A549 (cell line): ENCODE measurements at regions not wholly inside any gene's neighbourhood (a gene's known extent, or its start where the extent isn't known, plus 50 kb on each side); places are given as distances from the start of the nearest gene placed in this dataset.

ENCODE experiments used
- ATAC-seq, 2 experiments: fragments of 200-7000 bp in 1 of 2; fragments of >200 bp in 1 of 2; cut with Nextera tagmentation in 1 of 2; cut with Tn5 transposase in 1 of 2; 3 replicates each; pipeline versions ENCODE4 v1.8.0 to v1.9.1; 2018 to 2020; ENCODE audit warnings: mild to moderate bottlenecking in 1 of 2, moderate library complexity in 1 of 2
- CTCF ChIA-PET: fragments of 300-600 bp; sonication (Branson Sonifier 250); formaldehyde crosslinking; extraction: SDS; loops from one replicate; lab custom pipeline; 2021; ENCODE audit warnings: antibody characterized with exemption, inconsistent platforms; lab: Yijun Ruan, JAX
- POLR2A ChIA-PET: fragments of 350-600 bp; formaldehyde crosslinking; extraction: SDS; loops from one replicate; lab custom pipeline; 2021; ENCODE audit warnings: antibody characterized with exemption, inconsistent platforms; lab: Yijun Ruan, JAX
- DNase-seq, 2 experiments: peaks; one replicate each; pipeline versions ENCODE4 v3.0.0 to v3.0.0-alpha.2; 2011 to 2016; ENCODE audit warnings: low read depth in 1 of 2, low spot score in 1 of 2
- FAIRE-seq: peaks from 2 replicates; lab custom pipeline; 2011; peaks lifted over from hg19 to GRCh38; lab: Jason Lieb, UNC
- H3K27ac ChIP-seq, 2 experiments: fragments of >200 bp; sonication (Bioruptor Twin); formaldehyde crosslinking; 3 replicates each; pipeline ENCODE4 v1.5.1; 2016 to 2017
- H3K4me1 ChIP-seq: fragments of >200 bp; sonication (Bioruptor Twin); formaldehyde crosslinking; 3 replicates; pipeline ENCODE4 v1.6.1; 2016
- H3K4me2 ChIP-seq: fragments of >200 bp; sonication (Bioruptor Twin); formaldehyde crosslinking; 3 replicates; pipeline ENCODE4 v1.6.1; 2016
- H3K4me3 ChIP-seq: fragments of >200 bp; sonication (Bioruptor Twin); formaldehyde crosslinking; 3 replicates; pipeline ENCODE4 v1.5.1; 2016
- H3K9me3 ChIP-seq: fragments of >200 bp; sonication (Bioruptor Twin); formaldehyde crosslinking; 3 replicates; pipeline ENCODE4 v1.6.1; 2016
- CEBPB ChIP-seq, 2 experiments: fragments of >200 bp in 1 of 2; sonication (Bioruptor Twin) in 1 of 2; formaldehyde crosslinking in 1 of 2; IDR thresholded peaks; 2 replicates each; pipeline ENCODE4 v1.6.1; 2012 to 2016
- E2F6 ChIP-seq: IDR thresholded peaks from 2 replicates; pipeline ENCODE4 v1.6.1; 2012; ENCODE audit warnings: low read depth, borderline replicate concordance
- EHF ChIP-seq: fragments of 250-450 bp; sonication (Bioruptor Pico); IDR thresholded peaks from 2 replicates; pipeline ENCODE4 v1.5.0; 2020; ENCODE audit warnings: mild to moderate bottlenecking
- EHMT2 ChIP-seq: fragments of 200-600 bp; sonication (generic); IDR thresholded peaks from 2 replicates; pipeline ENCODE4 v1.6.1; 2016; ENCODE audit warnings: antibody characterized with exemption, low read depth, mild to moderate bottlenecking, moderate library complexity
- ESRRA ChIP-seq: fragments of 150-350 bp; IDR thresholded peaks from 2 replicates; pipeline ENCODE4 v1.6.1; 2014; ENCODE audit warnings: mild to moderate bottlenecking, low read length, borderline replicate concordance
- GATA3 ChIP-seq: IDR thresholded peaks from 2 replicates; pipeline ENCODE4 v1.6.1; 2012; ENCODE audit warnings: borderline replicate concordance
- HES2 ChIP-seq: fragments of >200 bp; sonication (Bioruptor Twin); formaldehyde crosslinking; IDR thresholded peaks from 2 replicates; pipeline ENCODE4 v1.6.1; 2016
- HEYL ChIP-seq: fragments of 250-450 bp; sonication (Bioruptor Pico); IDR thresholded peaks from 2 replicates; pipeline ENCODE4 v1.8.0; 2021; ENCODE audit warnings: mild to moderate bottlenecking, moderate library complexity
- KDM5A ChIP-seq: fragments of 200-600 bp; sonication (generic); IDR thresholded peaks from 2 replicates; pipeline ENCODE4 v1.6.1; 2016; ENCODE audit warnings: antibody characterized with exemption, mild to moderate bottlenecking
- MYC ChIP-seq: IDR thresholded peaks from 2 replicates; pipeline ENCODE4 v1.6.1; 2012; ENCODE audit warnings: mild to moderate bottlenecking, inconsistent platforms, low read length, improper control_type of control experiment, borderline replicate concordance
- PHF8 ChIP-seq: fragments of 200-600 bp; sonication (generic); IDR thresholded peaks from 2 replicates; pipeline ENCODE4 v1.6.1; 2016; ENCODE audit warnings: low read depth, mild to moderate bottlenecking, antibody characterized with exemption, moderate library complexity, borderline replicate concordance
- POLR2AphosphoS2 ChIP-seq: conservative IDR thresholded peaks from 2 replicates; pipeline ENCODE4 v1.6.1; 2012; ENCODE audit warnings: low read length, improper control_type of control experiment, inconsistent platforms
- RARB ChIP-seq: fragments of 250-450 bp; sonication (Bioruptor Pico); IDR thresholded peaks from 2 replicates; pipeline ENCODE4 v1.8.0; 2021; ENCODE audit warnings: mild to moderate bottlenecking, moderate library complexity
- RCOR1 ChIP-seq: fragments of 150-350 bp; IDR thresholded peaks from 2 replicates; pipeline ENCODE4 v1.6.1; 2014; ENCODE audit warnings: antibody characterized with exemption, low read length, low read depth
- RFX5 ChIP-seq: fragments of 450-650 bp; IDR thresholded peaks from 2 replicates; pipeline ENCODE4 v1.7.1; 2014; ENCODE audit warnings: antibody characterized with exemption, mild to moderate bottlenecking, moderate library complexity
- RNF2 ChIP-seq: fragments of 200-600 bp; sonication (generic); IDR thresholded peaks from 2 replicates; pipeline ENCODE4 v1.6.1; 2016; ENCODE audit warnings: low read depth, mild to moderate bottlenecking, antibody characterized with exemption, moderate library complexity, borderline replicate concordance
- SMC3 ChIP-seq: fragments of >200 bp; sonication (Bioruptor Twin); formaldehyde crosslinking; IDR thresholded peaks from 3 replicates; pipeline ENCODE4 v1.6.1; 2018; ENCODE audit warnings: inconsistent platforms
- USF2 ChIP-seq: fragments of 450-650 bp; IDR thresholded peaks from 2 replicates; pipeline ENCODE4 v1.6.1; 2014; ENCODE audit warnings: antibody characterized with exemption
- ZC3H11A ChIP-seq: fragments of 450-650 bp; IDR thresholded peaks from 2 replicates; pipeline ENCODE4 v1.6.1; 2014; ENCODE audit warnings: antibody characterized with exemption, mild to moderate bottlenecking
- WGBS: methylation state at CpG from one replicate; pipeline ENCODE4 v1.1.6; 2017; ENCODE audit errors: missing lambda C conversion rate; 5-methylcytosine and 5-hydroxymethylcytosine counted together
- TF ChIP-seq, protein P1 (sequence below): fragments of 200-600 bp; sonication (generic); IDR thresholded peaks from 2 replicates; pipeline ENCODE4 v1.6.1; 2016; ENCODE audit warnings: antibody characterized with exemption, mild to moderate bottlenecking, moderate library complexity
- TF ChIP-seq, protein P2 (sequence below): fragments of 250-450 bp; sonication (Bioruptor Pico); IDR thresholded peaks from 2 replicates; pipeline ENCODE4 v1.5.0; 2021; ENCODE audit warnings: mild to moderate bottlenecking, moderate library complexity, borderline replicate concordance

- no peaks in the 10 kb centered on the region for H3K4me1 ChIP-seq
- FAIRE-seq (no peak), DNase-seq (peak in 1 of 2 experiments; percentile 25)
- no peak overlapping the region for H3K27ac ChIP-seq
- no peak overlapping the region for H3K4me3 ChIP-seq
- ChIA-PET POLR2A (no interaction called here), CTCF (interaction anchor here (0.5 to 0.8 kb wide), 3 partner anchors 71 to 392 kb away, joined by 3 read pairs; no protein-coding TSS in a partner anchor)
- 94% methylated on average over 1 of the region's 1 CpG for WGBS
- no peak overlapping the region for H3K4me2 ChIP-seq
- no peak for TF ChIP-seq PHF8
- no peak for TF ChIP-seq HES2
- TF ChIP-seq EHMT2, result no peak
- no peak for TF ChIP-seq HEYL
- TF ChIP-seq ESRRA, result no peak
- no peak for TF ChIP-seq SMC3
- TF ChIP-seq EHF, result no peak
- TF ChIP-seq CEBPB (IDR thresholded peaks at IDR 0.05), result no peak
- TF ChIP-seq, protein P1, sequence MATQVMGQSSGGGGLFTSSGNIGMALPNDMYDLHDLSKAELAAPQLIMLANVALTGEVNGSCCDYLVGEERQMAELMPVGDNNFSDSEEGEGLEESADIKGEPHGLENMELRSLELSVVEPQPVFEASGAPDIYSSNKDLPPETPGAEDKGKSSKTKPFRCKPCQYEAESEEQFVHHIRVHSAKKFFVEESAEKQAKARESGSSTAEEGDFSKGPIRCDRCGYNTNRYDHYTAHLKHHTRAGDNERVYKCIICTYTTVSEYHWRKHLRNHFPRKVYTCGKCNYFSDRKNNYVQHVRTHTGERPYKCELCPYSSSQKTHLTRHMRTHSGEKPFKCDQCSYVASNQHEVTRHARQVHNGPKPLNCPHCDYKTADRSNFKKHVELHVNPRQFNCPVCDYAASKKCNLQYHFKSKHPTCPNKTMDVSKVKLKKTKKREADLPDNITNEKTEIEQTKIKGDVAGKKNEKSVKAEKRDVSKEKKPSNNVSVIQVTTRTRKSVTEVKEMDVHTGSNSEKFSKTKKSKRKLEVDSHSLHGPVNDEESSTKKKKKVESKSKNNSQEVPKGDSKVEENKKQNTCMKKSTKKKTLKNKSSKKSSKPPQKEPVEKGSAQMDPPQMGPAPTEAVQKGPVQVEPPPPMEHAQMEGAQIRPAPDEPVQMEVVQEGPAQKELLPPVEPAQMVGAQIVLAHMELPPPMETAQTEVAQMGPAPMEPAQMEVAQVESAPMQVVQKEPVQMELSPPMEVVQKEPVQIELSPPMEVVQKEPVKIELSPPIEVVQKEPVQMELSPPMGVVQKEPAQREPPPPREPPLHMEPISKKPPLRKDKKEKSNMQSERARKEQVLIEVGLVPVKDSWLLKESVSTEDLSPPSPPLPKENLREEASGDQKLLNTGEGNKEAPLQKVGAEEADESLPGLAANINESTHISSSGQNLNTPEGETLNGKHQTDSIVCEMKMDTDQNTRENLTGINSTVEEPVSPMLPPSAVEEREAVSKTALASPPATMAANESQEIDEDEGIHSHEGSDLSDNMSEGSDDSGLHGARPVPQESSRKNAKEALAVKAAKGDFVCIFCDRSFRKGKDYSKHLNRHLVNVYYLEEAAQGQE, result no peak
- TF ChIP-seq, protein P2, sequence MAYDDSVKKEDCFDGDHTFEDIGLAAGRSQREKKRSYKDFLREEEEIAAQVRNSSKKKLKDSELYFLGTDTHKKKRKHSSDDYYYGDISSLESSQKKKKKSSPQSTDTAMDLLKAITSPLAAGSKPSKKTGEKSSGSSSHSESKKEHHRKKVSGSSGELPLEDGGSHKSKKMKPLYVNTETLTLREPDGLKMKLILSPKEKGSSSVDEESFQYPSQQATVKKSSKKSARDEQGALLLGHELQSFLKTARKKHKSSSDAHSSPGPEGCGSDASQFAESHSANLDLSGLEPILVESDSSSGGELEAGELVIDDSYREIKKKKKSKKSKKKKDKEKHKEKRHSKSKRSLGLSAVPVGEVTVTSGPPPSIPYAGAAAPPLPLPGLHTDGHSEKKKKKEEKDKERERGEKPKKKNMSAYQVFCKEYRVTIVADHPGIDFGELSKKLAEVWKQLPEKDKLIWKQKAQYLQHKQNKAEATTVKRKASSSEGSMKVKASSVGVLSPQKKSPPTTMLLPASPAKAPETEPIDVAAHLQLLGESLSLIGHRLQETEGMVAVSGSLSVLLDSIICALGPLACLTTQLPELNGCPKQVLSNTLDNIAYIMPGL, result no peak
- no peak for TF ChIP-seq GATA3
- TF ChIP-seq KDM5A, result no peak
- TF ChIP-seq RARB (CRISPR knock-in tag), result no peak
- TF ChIP-seq ZC3H11A, result no peak
- TF ChIP-seq RCOR1, result no peak
- no peak for TF ChIP-seq MYC
- no peak for TF ChIP-seq RNF2
- no peak for TF ChIP-seq RFX5
- TF ChIP-seq POLR2AphosphoS2, result no peak
- TF ChIP-seq, all 56 proteins: peak for 0
- ATAC-seq, result no peak
- H3K9me3 ChIP-seq, result no peaks in the 10 kb centered on the region
These were observed 156.2 kb downstream of the CAND1 start for GRCh38 chr12:67425394-67425793.

DNA sequence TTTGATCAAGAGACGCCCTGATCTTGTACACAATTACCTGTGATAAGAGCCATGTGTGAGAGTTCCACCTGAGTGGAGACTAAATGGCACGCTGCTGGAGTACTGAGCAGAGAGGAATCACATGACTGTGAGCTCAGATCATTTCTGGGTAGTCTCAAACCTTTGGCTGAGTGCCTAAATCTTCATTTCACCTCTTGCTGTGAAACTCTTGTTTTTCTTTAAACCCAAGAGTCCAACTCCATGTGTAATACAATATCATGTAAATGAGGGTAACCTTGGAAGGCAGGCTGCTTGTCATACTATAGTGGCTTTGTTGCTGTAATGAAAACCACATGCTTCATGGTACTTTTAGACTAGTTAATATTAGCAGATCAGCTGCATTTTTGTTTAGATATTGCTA is 156.9 kb downstream of the CAND1 start:
- no peak overlapping the region for H3K4me3 ChIP-seq
- WGBS, result 38% methylated on average over 2 of the region's 2 CpGs
- H3K4me2 ChIP-seq, result no peak overlapping the region
- H3K27ac ChIP-seq, result no peak overlapping the region
- no peak for DNase-seq
- H3K9me3 ChIP-seq, result no peaks in the 10 kb centered on the region
- CTCF ChIA-PET, result interaction anchor here (0.6 to 0.8 kb wide), 2 partner anchors 28 to 71 kb away, joined by 3 to 5 read pairs; no protein-coding TSS in a partner anchor
- no peaks in the 10 kb centered on the region for H3K4me1 ChIP-seq
- TF ChIP-seq E2F6 (no peak), USF2 (0 out of 2 replicates have a peak, but pooled peaks have one; percentile 11)
- TF ChIP-seq, all 56 proteins: peak for 1
- ATAC-seq (no peak), FAIRE-seq (no peak)
- POLR2A ChIA-PET, result no interaction called here
